H1 (cell line): ENCODE measurements at regions not wholly inside any gene's neighbourhood (a gene's known extent, or its start where the extent isn't known, plus 50 kb on each side); places are given as distances from the start of the nearest gene placed in this dataset.

Source experiments
- EZH2 ChIP-seq: fragments of 200-600 bp; sonication (generic); IDR thresholded peaks from 2 replicates; pipeline ENCODE4 v1.7.1; 2012; ENCODE audit warnings: low read depth, mild to moderate bottlenecking, moderate library complexity, low read length, inconsistent platforms; ENCODE audit not compliant: severe bottlenecking
- POLR2A ChIP-seq, 2 experiments: IDR thresholded peaks; 1 replicate in 1 of 2; 2 replicates in 1 of 2; pipeline ENCODE4 v1.6.1; 2011; ENCODE audit warnings: low read depth in 2 of 2, low read length in 2 of 2, mild to moderate bottlenecking in 2 of 2; ENCODE audit errors: control extremely low read depth in 1 of 2
- POLR2AphosphoS5 ChIP-seq: IDR thresholded peaks from 2 replicates; pipeline ENCODE4 v1.6.1; 2011; ENCODE audit warnings: low read depth, low read length
- POU5F1 ChIP-seq: IDR thresholded peaks from 2 replicates; pipeline ENCODE4 v1.6.1; 2011; ENCODE audit warnings: low read depth, mild to moderate bottlenecking, low read length, moderate library complexity
- ZNF274 ChIP-seq: IDR thresholded peaks from 2 replicates; pipeline ENCODE4 v1.7.0; 2012; ENCODE audit warnings: low read length, borderline replicate concordance; ENCODE audit errors: extremely low read depth
- TF ChIP-seq, protein P1 (sequence below), 3 experiments: IDR thresholded peaks; 1 replicate in 2 of 3; 2 replicates in 1 of 3; pipeline versions ENCODE4 v1.5.1 to v1.6.1; 2011; ENCODE audit warnings: low read length in 3 of 3, mild to moderate bottlenecking in 3 of 3, inconsistent platforms in 2 of 3, low read depth in 1 of 3, moderate library complexity in 1 of 3; ENCODE audit not compliant: insufficient read depth in 1 of 3; ENCODE audit errors: control extremely low read depth in 1 of 3

- TF ChIP-seq POLR2AphosphoS5 (no peak), EZH2 (no peak), ZNF274 (no peak), POLR2A (IDR thresholded peaks at IDR 0.05; ENCODE audit: control extremely low read depth in 1 of 2, low read depth in 2 of 2, low read length in 2 of 2) (no peak), POU5F1 (no peak)
- TF ChIP-seq, protein P1, sequence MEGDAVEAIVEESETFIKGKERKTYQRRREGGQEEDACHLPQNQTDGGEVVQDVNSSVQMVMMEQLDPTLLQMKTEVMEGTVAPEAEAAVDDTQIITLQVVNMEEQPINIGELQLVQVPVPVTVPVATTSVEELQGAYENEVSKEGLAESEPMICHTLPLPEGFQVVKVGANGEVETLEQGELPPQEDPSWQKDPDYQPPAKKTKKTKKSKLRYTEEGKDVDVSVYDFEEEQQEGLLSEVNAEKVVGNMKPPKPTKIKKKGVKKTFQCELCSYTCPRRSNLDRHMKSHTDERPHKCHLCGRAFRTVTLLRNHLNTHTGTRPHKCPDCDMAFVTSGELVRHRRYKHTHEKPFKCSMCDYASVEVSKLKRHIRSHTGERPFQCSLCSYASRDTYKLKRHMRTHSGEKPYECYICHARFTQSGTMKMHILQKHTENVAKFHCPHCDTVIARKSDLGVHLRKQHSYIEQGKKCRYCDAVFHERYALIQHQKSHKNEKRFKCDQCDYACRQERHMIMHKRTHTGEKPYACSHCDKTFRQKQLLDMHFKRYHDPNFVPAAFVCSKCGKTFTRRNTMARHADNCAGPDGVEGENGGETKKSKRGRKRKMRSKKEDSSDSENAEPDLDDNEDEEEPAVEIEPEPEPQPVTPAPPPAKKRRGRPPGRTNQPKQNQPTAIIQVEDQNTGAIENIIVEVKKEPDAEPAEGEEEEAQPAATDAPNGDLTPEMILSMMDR (IDR thresholded peaks at IDR 0.05; ENCODE audit: control extremely low read depth in 1 of 3, insufficient read depth in 1 of 3, low read depth in 1 of 3, low read length in 3 of 3): no peak
Measured at GRCh38 chr3:73846951-73847350, 222.2 kb upstream of the PDZRN3 start.
